DMS 273 (cell line): ENCODE measurements at regions not wholly inside any gene's neighbourhood (a gene's known extent, or its start where the extent isn't known, plus 50 kb on each side); places are given as distances from the start of the nearest gene placed in this dataset.

Experiments used
- DNase-seq: peaks from one replicate; lab custom pipeline; 2025; ENCODE audit not compliant: unreplicated experiment; lab: John Stamatoyannopoulos, UW

DNA sequence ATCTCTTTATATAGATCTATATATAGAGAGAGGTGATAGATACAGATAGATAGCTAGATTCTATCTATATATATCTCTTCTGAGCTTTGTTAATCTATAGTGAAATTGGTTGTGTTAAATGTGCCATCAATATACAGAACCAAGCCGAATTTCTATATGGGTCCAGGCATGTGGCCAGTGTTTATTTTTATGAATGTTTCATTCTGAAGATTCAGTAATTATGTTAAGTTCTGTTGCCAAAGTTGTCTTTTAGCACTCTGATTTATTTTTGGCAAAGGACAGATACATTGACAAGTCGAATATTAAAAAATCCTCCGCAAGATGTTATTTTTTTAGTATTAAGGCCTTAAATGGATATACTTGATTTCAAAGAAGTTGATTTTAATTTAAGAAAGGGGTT is 190.4 kb upstream of the HTR2A start:
- no peak for DNase-seq

DNA sequence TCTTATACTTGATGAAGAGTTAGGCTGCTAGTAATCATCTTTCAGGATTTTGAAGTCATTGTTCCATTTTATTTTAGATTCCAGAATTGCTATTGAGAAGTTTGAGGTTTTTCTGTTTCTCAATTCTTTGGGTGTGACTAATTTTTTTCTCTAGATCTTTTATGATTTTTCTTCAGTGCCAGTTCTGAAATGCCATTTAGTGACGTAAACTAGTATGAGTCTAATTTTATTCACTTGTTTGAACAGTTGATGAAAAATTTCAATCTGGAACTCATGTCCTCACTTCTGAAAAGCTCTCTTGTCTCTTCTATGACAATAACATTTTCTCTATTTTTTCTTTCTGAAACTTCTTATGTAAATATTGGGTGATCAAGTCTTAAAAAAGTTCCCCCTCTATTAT is 188.5 kb upstream of the HTR2A start:
- DNase-seq: no peak

DNA sequence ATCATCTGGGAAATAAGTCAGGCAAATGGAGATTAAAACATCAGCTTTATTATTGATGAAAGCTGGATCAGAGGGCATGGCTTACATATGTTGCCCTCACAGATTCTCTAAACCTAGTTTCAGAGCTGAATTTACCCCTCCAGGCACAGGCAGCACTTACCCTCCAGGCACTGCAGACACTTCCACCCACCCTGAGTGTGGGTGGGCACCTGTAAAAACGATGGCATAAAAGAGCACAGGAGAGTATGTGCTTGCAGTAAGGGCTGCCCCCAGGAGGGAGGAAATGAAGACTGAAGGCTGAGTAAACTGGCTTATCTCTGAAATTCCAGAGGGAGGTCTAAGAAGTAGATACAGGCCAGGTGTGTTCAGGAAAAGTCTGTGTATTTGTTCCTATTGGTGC is 185.0 kb upstream of the HTR2A start:
- DNase-seq: no peak

DNA sequence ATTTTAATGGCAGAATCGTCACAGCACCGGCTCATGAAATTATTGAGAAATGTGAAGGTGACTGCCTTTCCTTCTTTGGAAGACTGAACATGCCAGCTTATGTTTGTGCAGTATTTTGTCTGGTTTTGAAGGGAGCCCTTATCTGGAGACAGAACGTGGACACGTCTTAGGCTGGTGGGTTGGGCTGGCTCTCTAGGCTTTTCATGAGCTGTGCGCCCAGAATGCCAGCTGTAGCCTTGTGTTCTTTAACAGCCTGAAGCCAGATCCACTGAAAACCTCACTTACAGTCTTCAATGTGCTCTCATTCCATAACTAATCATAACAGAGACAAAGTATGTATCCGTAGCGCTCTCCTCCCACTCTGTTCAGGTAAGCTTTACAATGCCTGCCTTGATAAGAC is 184.4 kb upstream of the HTR2A start:
- DNase-seq: no peak

GRCh38 chr13:47080621-47081020 is 183.8 kb upstream of the HTR2A start:
- DNase-seq: no peak

DNA sequence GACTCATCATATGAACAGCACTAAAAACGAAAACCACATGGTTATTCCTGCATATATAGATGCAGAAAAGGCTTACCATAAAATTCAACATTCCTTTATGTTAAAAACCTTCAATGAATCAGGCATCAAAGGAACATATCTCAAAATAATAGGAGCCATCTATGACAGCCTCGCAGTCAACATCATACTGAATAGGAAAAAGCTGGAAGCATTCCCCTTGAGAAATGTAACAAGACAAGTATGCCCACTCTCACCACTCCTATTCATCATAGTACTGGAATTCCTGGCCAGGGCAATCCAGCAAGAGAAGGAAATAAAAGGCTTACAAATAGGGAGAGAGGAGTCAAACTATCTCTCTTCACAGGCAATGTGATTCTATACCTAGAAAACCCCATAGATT is 179.6 kb upstream of the HTR2A start:
- DNase-seq: no peak

GRCh38 chr13:47069133-47069532 is 172.3 kb upstream of the HTR2A start:
- DNase-seq: no peak

- DNase-seq: no peak
Observed at GRCh38 chr13:47067306-47067705, 170.5 kb upstream of the HTR2A start.

DNA sequence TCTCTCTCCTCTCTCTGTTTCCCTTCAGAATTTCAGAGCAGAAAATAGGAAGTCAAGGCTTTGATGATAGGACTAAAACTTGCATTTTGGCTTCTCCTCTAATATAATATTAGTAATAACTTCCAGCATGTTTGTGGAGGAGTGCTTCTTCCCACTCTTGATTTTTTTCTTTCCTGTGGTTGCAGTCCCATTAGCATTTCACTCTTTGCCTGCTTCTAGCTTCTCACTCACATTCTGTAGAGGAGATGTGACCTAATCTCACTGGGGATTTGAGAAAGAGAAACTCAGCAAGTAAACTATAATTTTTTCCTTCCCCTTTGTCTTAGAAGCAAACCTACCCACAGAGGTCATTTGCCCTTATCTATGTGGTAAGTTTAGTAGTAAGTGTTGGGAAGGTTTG is 169.4 kb upstream of the HTR2A start:
- no peak for DNase-seq

DNA sequence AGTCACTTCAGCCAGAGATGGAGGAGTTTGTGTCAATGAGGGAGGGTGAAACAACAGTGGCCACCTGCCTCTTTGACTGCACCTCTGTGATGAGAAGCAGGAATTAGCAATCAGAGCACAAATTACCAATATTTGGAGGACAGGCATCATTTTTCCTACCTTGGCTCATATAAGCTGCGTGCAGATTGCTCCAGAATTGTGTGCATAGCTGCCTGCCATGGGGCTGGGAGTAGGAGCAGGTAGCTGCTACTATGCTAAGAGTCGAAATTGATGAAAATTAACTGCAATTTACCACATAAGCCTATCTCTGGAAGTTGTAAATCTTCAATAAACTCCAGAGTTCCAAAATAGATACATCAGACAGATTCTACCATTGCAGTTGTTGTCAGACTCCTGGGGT is 167.5 kb upstream of the HTR2A start:
- DNase-seq: no peak

GRCh38 chr13:47049276-47049989 is 152.6 kb upstream of the HTR2A start:
- DNase-seq: no peak

DNA sequence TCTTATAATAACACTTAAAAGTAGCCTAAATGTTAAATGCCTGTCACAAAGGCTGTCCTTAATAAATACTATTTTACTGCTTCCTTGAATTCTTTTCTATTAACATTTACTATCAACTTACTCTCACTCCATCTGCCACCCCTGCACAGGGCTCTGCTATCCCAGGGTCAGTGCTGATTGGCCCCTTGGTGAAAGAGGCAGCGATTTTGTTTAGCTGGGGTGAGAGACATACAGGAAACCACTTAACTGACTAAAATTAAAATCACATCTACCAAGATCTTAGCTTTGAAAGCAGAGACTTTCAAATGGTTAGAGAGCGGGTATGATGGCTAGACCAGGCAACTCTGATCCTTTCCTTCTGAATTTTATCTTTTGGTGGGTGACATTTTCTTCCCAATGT is 149.9 kb upstream of the HTR2A start:
- DNase-seq: no peak

- DNase-seq: no peak
Observed at GRCh38 chr13:47044842-47045241, 148.0 kb upstream of the HTR2A start.

DNA sequence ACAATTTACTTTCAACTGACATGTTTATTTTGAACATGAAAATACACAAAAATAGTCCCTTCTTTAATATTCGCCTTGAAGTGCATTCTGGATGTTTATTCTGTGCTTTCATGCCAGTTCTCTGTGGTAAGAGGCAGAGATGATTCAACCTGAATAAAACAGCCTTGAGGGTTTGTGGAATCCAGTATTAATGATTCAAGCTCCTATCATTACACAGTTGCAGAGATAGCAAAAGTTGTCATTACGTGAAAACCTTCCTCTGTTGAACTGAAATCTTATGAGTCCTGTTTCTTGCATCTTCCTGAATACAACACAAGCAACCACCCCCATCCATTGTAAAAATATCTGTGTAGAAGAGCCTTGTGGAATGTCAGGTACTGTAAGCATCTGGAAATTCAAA is 142.3 kb upstream of the HTR2A start:
- no peak for DNase-seq

DNA sequence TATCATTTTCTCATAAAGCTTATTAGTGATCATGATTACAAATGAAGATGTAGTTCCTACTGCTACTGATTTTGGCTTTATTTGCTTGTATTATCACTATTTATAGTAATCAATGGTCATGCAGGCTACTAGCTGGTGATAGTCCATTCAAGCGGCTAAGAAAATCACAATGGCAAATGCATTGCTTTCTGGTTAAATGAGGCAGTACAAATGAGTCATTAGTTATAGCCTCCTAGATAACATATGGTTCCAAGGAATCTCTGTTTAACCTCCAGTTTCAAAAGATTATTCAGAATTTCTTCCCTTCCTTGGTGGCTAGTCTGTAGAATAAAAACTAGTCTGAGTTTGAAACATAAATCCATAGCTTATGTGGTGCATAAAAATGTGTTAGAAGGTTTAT is 141.3 kb upstream of the HTR2A start:
- DNase-seq: no peak

GRCh38 chr13:47036294-47037008 is 139.6 kb upstream of the HTR2A start:
- no peak for DNase-seq

- DNase-seq: no peak
Observed at GRCh38 chr13:47033216-47033615, 136.4 kb upstream of the HTR2A start.

DNA sequence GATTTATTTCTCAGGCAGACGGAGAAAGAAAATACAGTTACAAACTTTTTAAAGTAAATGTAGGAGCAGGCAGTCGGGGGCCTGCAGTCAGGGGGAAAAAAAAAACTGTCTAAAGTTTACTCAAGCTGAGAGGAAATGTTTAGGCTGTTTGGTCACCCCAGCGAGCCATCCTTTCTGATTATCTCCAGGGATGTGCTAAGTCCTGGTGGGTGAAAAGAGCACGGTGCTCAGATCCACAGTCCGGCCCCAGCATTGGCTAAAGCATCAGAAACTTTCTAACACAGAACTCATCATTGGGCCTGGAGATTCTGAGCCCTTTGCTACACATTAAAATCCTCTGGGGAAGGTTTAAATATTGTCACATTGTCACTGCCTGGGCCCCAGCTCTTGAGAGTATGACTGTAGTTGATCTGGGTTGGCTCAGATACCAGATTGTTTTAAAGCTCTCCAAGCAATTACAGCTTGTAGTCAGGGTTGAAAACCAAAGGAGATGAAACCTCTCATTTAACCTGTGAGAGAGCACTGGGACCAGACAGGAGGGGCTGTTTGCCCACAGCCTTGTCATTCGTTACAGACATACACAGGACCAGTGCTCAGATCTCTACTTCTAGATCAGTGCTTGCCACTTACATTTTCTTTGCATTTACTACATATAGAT is 131.1 kb upstream of the HTR2A start:
- no peak for DNase-seq

GRCh38 chr13:47025791-47026447 is 129.1 kb upstream of the HTR2A start:
- no peak for DNase-seq

DNA sequence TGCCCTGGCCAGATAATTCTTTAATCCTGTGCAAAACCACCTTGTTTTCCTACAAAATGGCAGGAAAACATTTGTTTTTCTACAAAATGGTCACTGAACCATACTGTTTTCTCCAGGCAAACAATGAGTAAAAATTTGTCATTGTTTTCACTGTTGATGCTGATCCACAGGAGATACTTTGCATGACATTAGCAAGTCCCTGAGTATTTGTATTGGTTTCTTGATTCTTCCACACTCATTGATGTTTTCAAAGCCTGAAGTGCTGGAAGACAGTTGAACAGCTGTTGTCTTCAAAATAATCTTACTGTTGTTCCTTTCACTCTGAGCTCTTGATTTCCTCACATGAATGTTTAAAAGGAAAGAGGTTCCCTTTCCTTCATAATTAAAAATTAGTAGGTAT is 123.1 kb upstream of the HTR2A start:
- no peak for DNase-seq

- no peak for DNase-seq
Observed at GRCh38 chr13:47017476-47017875, 120.6 kb upstream of the HTR2A start.

GRCh38 chr13:47008318-47008717 is 111.5 kb upstream of the HTR2A start:
- DNase-seq: no peak
